ENCODE measurements at regions not wholly inside any gene's neighbourhood (a gene's known extent, or its start where the extent isn't known, plus 50 kb on each side); places are given as distances from the start of the nearest gene placed in this dataset.
"Not testable (repeated sequence)": the region's sequence is repeated elsewhere in the genome, so short reads cannot be mapped to it uniquely, and the experiment has no call there.

DNA sequence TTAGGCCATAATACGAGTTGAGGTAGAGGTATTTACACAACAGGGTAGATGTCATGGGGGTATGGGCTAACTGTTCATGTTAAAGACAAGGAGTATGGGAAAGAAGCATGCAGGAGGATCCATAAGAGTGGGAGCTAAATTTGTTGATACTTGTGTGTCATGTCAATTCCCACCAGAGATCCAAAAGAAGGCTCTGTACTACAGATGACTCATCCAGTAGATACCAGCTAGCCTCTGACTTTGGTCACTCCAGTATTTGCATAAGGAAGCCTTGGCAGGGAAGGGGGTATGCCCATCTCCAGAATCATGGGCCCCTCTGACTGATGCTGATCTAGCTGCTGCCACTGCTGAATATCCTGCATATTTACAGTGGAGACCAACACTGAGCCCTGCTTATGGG lies 743.7 kb upstream of the GRAMD2B start:
- Histone ChIP-seq H3K4me3 (ENCODE audit: low read length) (no peak overlapping the region), H3K4me1 (ENCODE audit: insufficient read depth, low read length) (no peaks in the 10 kb centered on the region), H3K27me3 (ENCODE audit: control insufficient read depth in 1 of 2, insufficient read depth in 2 of 2, low read length in 2 of 2) (no peaks in the 10 kb centered on the region), H3K36me3 (ENCODE audit: insufficient read depth, low read length) (no peaks in the 10 kb centered on the region), H3K9me3 (ENCODE audit: control insufficient read depth in 1 of 2, insufficient read depth in 1 of 2, low read length in 2 of 2) (peaks cover 0 to 3% of the 10 kb centered on the region in 2 experiments), H3K27ac (ENCODE audit: low read depth in 1 of 2, low read length in 2 of 2) (no peak overlapping the region)
- TF ChIP-seq, protein P1, sequence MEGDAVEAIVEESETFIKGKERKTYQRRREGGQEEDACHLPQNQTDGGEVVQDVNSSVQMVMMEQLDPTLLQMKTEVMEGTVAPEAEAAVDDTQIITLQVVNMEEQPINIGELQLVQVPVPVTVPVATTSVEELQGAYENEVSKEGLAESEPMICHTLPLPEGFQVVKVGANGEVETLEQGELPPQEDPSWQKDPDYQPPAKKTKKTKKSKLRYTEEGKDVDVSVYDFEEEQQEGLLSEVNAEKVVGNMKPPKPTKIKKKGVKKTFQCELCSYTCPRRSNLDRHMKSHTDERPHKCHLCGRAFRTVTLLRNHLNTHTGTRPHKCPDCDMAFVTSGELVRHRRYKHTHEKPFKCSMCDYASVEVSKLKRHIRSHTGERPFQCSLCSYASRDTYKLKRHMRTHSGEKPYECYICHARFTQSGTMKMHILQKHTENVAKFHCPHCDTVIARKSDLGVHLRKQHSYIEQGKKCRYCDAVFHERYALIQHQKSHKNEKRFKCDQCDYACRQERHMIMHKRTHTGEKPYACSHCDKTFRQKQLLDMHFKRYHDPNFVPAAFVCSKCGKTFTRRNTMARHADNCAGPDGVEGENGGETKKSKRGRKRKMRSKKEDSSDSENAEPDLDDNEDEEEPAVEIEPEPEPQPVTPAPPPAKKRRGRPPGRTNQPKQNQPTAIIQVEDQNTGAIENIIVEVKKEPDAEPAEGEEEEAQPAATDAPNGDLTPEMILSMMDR (IDR thresholded peaks at IDR 0.05): no peak
- no peaks in the 10 kb centered on the region for H3K4me1 Mint-ChIP-seq (ENCODE audit: low read depth)
- H3K4me3 Mint-ChIP-seq: no peak overlapping the region
- no peaks in the 10 kb centered on the region for H3K27me3 Mint-ChIP-seq
- ATAC-seq (ENCODE audit: poor library complexity) (no peak), DNase-seq (no peak)
- H3K36me3 Mint-ChIP-seq (ENCODE audit: low read depth): no peaks in the 10 kb centered on the region
- peaks cover 1% of the 10 kb centered on the region for H3K9me3 Mint-ChIP-seq
- POLR2A ChIA-PET: no interaction called here
- CTCF ChIA-PET: no interaction called here
- H3K27ac Mint-ChIP-seq: no peak overlapping the region
- intact Hi-C loops (cut with DNase I, micrococcal nuclease): no loop called here

DNA sequence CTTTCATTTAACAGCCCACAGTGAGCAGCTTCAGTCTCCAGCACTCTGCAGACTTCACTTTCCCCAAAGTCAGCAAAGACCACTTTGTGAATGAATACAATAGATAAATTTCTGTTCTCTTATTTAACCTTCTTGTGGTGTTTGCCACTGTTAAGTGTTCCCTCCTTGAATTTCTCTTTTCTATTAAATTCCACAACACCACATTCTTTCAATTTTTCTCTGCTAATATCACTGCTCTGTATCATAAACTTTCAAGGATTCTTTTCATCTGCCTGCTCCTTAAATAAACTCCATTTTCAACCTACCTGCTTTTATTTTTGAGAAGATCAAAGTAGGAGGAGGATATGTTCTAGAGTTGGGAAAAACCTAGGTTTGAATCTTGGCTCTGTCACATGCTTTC lies 739.5 kb upstream of the GRAMD2B start:
- peaks cover 2% of the 10 kb centered on the region for H3K9me3 Mint-ChIP-seq
- Histone ChIP-seq H3K4me3 (ENCODE audit: low read length) (no peak overlapping the region), H3K9me3 (ENCODE audit: control insufficient read depth in 1 of 2, insufficient read depth in 1 of 2, low read length in 2 of 2) (peaks cover 0 to 3% of the 10 kb centered on the region in 2 experiments), H3K4me1 (ENCODE audit: insufficient read depth, low read length) (no peaks in the 10 kb centered on the region), H3K36me3 (ENCODE audit: insufficient read depth, low read length) (no peaks in the 10 kb centered on the region), H3K27ac (ENCODE audit: low read depth in 1 of 2, low read length in 2 of 2) (no peak overlapping the region), H3K27me3 (ENCODE audit: control insufficient read depth in 1 of 2, insufficient read depth in 2 of 2, low read length in 2 of 2) (no peaks in the 10 kb centered on the region)
- ChIA-PET CTCF (no interaction called here), POLR2A (no interaction called here)
- H3K27me3 Mint-ChIP-seq: no peaks in the 10 kb centered on the region
- H3K27ac Mint-ChIP-seq: no peak overlapping the region
- H3K4me3 Mint-ChIP-seq: no peak overlapping the region
- ATAC-seq (ENCODE audit: poor library complexity): no peak
- H3K36me3 Mint-ChIP-seq (ENCODE audit: low read depth): no peaks in the 10 kb centered on the region
- no peaks in the 10 kb centered on the region for H3K4me1 Mint-ChIP-seq (ENCODE audit: low read depth)
- TF ChIP-seq, protein P1 (IDR thresholded peaks at IDR 0.05): no peak
- intact Hi-C loops (cut with DNase I, micrococcal nuclease): no loop called here
- DNase-seq: no peak

DNA sequence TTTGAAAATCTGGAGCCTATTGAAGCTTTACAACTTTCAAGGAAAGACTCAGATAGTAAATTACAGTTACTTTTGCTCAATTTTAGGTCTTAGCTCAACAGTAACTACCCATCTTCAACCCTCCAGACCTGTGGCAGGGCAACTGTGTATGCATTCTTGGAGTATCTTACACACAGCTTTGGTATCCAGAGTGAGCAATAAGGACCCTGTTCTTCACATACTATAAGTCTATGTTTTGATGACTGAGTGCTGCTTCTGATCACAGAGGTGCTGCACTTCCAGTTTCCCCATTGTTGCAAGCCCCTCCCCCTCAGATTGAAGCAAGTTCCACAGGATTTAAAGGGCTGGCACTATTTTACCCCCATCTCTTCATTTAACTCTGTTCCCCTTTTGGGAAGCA lies 737.4 kb upstream of the GRAMD2B start:
- peaks cover 2% of the 10 kb centered on the region for H3K9me3 Mint-ChIP-seq
- H3K36me3 ChIP-seq (ENCODE audit: insufficient read depth, low read length): no peaks in the 10 kb centered on the region
- no peaks in the 10 kb centered on the region for H3K27me3 ChIP-seq (ENCODE audit: control insufficient read depth in 1 of 2, insufficient read depth in 2 of 2, low read length in 2 of 2)
- no peaks in the 10 kb centered on the region for H3K27me3 Mint-ChIP-seq
- no peak overlapping the region for H3K4me3 Mint-ChIP-seq
- no peaks in the 10 kb centered on the region for H3K36me3 Mint-ChIP-seq (ENCODE audit: low read depth)
- no peak overlapping the region for H3K27ac ChIP-seq (ENCODE audit: low read depth in 1 of 2, low read length in 2 of 2)
- intact Hi-C loops (cut with DNase I, micrococcal nuclease): no loop called here
- peaks cover 0 to 3% of the 10 kb centered on the region in 2 experiments for H3K9me3 ChIP-seq (ENCODE audit: control insufficient read depth in 1 of 2, insufficient read depth in 1 of 2, low read length in 2 of 2)
- no peaks in the 10 kb centered on the region for H3K4me1 Mint-ChIP-seq (ENCODE audit: low read depth)
- CTCF ChIA-PET: no interaction called here
- no peak for DNase-seq
- TF ChIP-seq, protein P1 (IDR thresholded peaks at IDR 0.05): no peak
- no peak for ATAC-seq (ENCODE audit: poor library complexity)
- no peaks in the 10 kb centered on the region for H3K4me1 ChIP-seq (ENCODE audit: insufficient read depth, low read length)
- POLR2A ChIA-PET: no interaction called here
- H3K27ac Mint-ChIP-seq: no peak overlapping the region
- H3K4me3 ChIP-seq (ENCODE audit: low read length): no peak overlapping the region

DNA sequence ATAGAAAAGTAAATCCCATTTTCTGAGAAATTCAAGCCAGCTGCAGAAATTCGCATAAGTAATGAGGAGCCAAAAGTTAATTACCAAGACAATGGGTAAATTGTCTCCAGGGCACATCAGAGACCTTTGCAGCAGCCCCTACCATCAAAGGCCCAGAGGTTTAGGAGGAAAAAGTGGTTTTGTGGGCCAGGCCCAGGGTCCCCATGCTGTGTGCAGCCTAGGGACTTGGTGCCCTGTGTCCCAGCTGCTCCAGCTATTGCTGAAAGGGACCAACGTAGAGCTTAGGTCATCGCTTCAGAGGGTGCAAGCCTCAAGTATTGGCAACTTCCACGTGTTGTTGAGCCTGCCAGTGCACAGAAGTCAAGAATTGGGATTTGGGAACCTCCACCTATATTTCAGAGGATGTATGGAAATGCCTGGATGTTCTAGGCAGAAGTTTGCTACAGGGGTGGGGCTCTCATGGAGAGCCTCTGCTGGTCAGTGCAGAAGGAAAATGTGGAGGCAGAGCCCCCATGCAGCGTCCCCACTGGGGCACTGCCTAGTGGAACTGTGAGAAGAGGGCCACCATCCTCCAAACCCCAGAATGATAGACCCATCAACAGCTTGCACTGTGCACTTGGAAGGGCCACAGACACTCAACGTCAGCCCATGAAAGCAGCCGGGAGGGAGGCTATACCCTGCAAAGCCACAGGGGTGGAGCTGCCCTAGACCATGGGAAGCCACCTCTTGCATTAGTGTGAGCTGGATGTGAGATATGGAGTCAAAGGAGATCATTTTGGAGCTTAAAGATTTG lies 731.3 kb upstream of the GRAMD2B start:
- POLR2A ChIA-PET; DNase-seq; H3K27me3 ChIP-seq (ENCODE audit: control insufficient read depth in 1 of 2, insufficient read depth in 2 of 2, low read length in 2 of 2); H3K27me3 Mint-ChIP-seq; H3K4me3 ChIP-seq (ENCODE audit: low read length); H3K4me3 Mint-ChIP-seq; CTCF ChIA-PET; H3K27ac Mint-ChIP-seq; H3K4me1 Mint-ChIP-seq (ENCODE audit: low read depth); H3K4me1 ChIP-seq (ENCODE audit: insufficient read depth, low read length); H3K9me3 Mint-ChIP-seq; H3K36me3 Mint-ChIP-seq (ENCODE audit: low read depth); intact Hi-C loops (cut with DNase I, micrococcal nuclease); H3K36me3 ChIP-seq (ENCODE audit: insufficient read depth, low read length); H3K27ac ChIP-seq (ENCODE audit: low read depth in 1 of 2, low read length in 2 of 2); ATAC-seq (ENCODE audit: poor library complexity); H3K9me3 ChIP-seq (ENCODE audit: control insufficient read depth in 1 of 2, insufficient read depth in 1 of 2, low read length in 2 of 2): not testable (repeated sequence)

Measured in CD4-positive, alpha-beta T cell (primary cell).